HL-60 (cell line): ENCODE measurements at regions not wholly inside any gene's neighbourhood (a gene's known extent, or its start where the extent isn't known, plus 50 kb on each side); places are given as distances from the start of the nearest gene placed in this dataset.

Source experiments
- POLR2AphosphoS5 ChIP-seq: IDR thresholded peaks from 2 replicates; pipeline ENCODE4 v1.6.1; 2012; ENCODE audit warnings: low read depth
- REST ChIP-seq: IDR thresholded peaks from 2 replicates; pipeline ENCODE4 v1.6.1; 2012; ENCODE audit warnings: low read depth; ENCODE audit not compliant: insufficient replicate concordance
- TF ChIP-seq, protein P1 (sequence below): IDR thresholded peaks from one replicate; pipeline ENCODE4 v1.5.1; 2011; ENCODE audit warnings: low read length, control low read depth, inconsistent platforms; ENCODE audit not compliant: insufficient read depth

DNA sequence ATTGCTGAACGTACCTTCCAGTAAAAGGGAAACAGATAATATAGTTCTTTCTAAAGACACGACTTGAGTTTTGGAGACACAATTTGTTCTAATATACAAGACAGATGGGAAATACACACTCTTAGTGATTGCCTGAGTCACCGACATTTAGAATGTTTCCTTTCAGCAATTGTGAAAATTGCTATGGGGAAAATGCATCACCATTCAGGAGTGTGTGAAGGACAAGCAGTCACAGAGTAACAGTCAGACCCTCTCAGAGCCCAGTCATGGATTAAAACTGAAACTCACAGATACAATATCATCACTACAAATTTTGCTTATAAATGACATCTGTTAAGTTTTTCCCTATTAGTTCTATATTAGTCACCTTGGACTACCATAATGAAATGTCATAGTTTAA, 286.1 kb downstream of the SPRY2 start:
- TF ChIP-seq, protein P1, sequence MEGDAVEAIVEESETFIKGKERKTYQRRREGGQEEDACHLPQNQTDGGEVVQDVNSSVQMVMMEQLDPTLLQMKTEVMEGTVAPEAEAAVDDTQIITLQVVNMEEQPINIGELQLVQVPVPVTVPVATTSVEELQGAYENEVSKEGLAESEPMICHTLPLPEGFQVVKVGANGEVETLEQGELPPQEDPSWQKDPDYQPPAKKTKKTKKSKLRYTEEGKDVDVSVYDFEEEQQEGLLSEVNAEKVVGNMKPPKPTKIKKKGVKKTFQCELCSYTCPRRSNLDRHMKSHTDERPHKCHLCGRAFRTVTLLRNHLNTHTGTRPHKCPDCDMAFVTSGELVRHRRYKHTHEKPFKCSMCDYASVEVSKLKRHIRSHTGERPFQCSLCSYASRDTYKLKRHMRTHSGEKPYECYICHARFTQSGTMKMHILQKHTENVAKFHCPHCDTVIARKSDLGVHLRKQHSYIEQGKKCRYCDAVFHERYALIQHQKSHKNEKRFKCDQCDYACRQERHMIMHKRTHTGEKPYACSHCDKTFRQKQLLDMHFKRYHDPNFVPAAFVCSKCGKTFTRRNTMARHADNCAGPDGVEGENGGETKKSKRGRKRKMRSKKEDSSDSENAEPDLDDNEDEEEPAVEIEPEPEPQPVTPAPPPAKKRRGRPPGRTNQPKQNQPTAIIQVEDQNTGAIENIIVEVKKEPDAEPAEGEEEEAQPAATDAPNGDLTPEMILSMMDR: no peak
- TF ChIP-seq POLR2AphosphoS5 (no peak), REST (no peak)
